HG03039 (cell line): ENCODE measurements at regions not wholly inside any gene's neighbourhood (a gene's known extent, or its start where the extent isn't known, plus 50 kb on each side); places are given as distances from the start of the nearest gene placed in this dataset.
A peak's percentile ranks its signal among the peaks of the same experiment; 100 is the strongest.

Experiments used
- ATAC-seq: cut with Tn5 transposase; IDR thresholded peaks from one replicate; pipeline ENCODE4 v1.9.1; 2021; ENCODE audit warnings: mild to moderate bottlenecking, moderate library complexity; ENCODE audit not compliant: unreplicated experiment

DNA sequence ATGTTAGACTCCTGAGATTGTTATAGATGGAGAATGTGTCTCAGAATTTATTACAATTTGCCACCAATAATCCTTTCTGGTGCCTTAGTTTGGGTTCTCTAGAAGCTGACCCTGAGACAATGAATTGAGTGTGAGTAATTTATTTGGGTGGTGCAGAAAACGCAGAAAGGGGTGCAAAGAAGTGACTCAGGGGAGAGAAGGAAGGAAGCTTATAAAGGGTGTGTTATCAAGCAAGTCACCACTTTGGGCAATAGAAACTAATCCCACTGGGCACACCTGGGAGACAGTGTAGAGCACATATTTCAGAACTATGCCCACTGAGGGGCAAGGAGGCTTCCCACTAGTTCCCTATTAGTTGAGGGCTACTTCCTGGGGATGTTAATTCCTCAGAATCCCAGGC lies 320.6 kb downstream of the MID1IP1 start:
- no peak for ATAC-seq

DNA sequence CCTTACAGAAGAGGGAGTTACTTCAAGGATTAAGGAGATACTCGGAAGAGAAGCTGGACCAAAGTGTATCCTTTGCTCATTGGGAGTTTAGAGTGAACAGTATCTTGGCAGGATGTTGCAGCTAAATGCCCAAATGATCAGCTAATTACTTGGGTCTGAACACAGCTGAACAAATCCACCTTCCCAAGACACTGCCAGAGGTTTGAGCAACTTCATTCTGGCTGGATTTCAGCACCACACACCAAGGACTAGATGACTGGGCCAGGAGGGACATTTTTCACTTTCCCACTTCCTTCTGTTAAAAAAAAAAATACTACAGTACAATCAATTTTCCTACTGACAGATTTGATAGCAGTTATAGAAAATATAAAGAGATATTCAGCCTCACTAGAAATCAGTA lies 324.6 kb downstream of the MID1IP1 start:
- ATAC-seq: no peak

DNA sequence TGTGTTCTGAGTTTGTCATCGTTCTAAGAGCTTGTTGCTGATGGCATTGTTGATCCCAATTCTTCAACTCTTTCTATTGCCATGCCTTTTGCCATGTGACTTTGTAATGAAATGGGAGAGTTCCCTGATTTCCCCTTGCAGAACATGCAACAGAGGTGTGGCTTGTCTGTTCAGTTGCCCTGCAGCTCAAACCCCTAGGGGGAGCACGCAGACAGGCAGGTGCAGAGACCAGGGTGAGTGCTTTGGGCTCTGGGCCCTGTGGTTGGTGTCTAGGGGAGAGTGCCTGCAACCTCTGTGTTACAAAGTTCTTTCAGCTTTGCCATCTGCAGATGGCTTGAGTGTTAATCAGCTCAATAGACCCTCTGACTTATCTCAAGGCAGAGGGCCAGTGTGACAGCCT lies 332.7 kb downstream of the MID1IP1 start:
- ATAC-seq: no peak

DNA sequence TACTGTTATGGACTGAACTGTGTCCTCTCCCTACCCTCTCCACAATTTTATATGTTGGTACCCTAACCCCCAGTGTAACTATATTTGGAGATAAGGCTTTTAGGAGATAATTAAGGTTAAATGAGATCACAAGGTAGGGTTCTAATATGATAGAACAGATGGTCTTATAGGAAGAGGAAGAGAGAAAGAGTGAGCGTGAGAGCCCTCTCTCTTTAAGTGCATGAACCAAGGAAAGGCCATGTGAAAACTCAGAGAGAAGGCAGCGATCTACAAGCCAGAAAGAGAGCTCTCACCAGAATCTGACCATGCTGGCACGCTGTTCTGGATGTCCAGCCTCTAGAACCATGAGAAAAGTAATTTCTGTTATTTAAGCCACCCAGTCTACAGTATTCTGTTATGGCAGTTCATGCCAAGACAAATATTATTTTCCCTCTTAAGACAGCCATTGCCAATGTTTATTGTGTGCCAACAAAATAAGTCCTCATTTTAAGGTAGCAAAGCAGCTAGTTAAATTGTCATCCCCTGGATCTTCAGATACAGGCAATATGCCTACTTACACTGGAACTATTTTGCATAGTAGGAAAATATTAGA lies 336.2 kb downstream of the MID1IP1 start:
- no peak for ATAC-seq

DNA sequence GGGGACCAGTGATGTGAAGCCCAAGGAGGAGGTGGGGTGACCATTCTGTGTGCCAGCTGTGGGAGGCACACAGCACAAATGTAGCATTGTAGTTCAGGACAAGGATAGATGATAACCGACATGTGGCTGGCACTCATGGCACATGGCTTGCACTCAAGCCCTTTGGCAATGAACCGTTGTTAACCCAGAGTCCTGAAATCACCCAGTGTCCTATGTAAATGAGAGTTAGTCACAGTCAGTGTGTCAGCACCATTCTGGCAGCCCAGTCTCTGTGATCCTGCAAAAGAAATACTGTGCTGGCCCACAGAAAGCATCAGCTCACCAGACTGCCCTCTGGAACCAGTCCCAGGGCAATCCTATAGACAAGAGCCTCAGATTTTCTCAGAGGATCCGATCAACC lies 339.3 kb downstream of the MID1IP1 start:
- no peak for ATAC-seq

DNA sequence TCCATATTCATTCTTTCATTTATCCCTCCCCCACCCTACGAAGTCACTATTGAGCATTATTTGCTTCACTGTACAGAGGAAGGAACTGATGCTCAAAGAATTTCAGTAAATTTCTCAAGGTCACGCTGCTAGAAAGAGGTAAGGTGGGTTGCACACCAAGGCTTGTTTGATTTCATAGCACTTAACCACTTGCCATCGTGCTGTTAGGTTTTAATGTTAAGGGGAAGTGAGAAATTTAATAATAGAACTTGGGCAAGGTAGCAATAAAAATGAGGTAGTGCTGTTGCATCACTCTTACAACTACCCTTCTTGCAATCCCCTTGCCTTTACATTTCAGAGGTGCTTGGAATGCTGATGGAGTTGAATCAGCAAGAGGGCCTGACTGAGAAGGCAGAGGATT lies 343.1 kb downstream of the MID1IP1 start:
- peak; percentile 41 for ATAC-seq

DNA sequence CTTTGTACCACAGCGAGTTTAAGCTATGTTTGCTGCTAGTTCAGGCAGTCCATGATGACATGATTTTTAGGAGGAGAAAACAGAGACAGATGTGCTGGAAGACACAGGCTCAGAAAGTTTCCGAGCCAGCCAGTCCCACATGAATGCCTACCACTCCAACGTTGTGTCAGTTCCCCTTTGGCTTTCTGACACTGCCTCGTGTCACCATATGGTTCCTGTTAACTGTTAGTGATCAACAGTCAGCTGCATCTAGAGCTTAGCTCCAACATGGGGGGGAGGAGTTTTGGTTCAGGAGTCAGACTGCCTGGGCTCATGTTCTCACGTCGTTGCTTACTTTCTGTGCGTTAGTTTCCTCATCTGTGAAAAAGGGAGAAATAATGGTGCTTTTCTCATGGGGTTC lies 343.7 kb downstream of the MID1IP1 start:
- ATAC-seq: no peak

DNA sequence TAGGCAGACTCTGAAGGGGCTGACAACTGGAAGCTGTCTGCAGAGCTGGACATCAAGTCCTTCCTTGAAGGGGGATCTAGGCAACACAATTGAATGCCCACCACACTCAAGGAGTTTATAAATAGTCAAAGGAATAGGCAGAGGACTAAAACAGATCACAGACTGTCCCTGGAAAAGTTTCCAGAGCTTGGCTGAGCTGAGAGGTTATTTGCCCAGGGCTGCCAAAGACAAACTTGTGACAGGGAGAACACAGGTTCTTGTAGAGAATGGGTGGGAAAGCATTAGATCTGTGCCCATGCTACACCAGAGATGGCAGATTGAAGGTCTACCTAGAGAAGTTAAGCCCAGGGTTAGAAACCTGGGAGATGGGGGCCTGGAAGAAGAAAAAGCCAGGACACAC lies 344.6 kb downstream of the MID1IP1 start:
- no peak for ATAC-seq

DNA sequence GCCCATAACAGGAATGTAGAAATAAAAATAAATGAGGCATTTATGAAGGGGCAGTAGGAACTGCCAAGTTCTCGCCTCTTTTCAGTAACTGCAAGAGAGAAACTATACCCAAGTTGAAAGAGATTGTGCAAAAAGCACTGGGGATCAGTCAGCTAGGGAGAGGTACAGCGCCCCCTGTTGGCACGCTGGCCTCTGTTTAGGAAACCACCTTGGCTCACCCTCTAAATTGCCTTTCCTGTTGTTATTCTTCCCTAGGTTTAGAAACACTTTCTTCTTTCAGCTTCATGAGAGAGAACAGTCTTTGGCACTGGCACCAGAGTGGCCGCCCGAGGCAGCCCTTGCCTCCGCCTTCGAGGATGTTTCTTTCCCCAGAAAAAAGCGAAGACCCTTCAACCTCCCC lies 348.5 kb downstream of the MID1IP1 start:
- ATAC-seq: no peak

DNA sequence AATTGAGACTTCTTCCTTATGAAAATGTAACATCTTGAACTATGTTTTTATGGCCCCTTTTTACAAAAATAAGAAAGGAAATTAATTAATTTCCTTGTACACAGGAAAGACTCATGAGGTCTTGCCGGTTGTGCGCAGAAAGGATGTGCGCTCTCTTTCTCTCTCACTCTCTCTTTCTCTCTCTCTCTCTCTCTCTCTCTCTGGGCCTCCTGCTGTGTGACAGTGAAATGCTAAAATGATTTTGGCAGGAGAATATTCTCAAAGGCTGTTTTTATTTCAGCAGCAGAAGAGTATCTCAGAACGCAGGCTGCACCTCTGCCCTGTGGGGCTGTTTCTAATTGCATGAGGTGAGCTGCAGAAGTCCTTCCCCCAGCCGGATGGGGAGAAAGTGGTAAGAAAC lies 349.0 kb downstream of the MID1IP1 start:
- no peak for ATAC-seq

DNA sequence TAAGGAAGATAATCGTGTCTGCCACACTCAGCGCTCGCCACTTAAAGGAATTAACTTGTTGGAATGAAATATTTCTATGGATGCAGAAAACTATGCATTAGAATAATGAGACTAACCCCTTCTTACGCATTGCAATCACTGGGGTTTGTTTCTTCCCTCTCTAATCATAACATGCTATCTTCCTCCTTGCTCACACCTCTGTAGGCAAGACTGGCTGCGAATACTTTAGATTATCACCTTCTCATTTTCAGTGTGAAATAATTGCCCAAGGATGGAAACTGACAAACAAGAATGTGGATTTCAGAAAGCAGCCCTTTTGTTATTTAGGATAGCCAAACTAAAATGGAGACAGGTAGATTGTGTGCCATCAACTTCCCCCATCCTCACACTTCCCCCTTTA lies 349.4 kb downstream of the MID1IP1 start:
- no peak for ATAC-seq

DNA sequence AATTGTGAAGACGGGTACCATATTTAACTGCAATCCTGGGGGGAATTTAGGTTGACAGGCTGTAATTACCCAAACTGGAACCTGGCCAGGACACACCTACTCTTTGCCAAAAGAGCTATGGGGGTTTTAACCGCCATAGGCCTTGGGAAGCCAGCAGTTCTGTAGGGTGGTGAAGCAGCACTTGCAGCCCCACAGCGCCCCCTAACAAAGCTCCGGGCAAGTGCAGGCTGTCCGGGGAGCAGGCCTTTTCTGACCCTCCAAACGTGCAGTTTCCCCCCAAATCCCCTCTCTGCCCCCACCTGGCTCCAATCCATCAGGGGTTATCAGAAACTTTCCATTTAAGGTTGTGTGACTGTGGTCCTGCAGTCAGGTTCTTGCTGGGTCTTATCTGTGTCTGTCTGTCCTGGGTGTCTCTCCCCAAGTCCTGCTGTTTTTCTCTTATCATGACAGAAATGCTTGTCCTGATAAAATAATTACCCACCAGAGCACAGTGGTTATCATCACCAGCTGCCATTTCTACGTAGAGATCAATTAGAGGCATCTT lies 350.9 kb downstream of the MID1IP1 start:
- no peak for ATAC-seq

DNA sequence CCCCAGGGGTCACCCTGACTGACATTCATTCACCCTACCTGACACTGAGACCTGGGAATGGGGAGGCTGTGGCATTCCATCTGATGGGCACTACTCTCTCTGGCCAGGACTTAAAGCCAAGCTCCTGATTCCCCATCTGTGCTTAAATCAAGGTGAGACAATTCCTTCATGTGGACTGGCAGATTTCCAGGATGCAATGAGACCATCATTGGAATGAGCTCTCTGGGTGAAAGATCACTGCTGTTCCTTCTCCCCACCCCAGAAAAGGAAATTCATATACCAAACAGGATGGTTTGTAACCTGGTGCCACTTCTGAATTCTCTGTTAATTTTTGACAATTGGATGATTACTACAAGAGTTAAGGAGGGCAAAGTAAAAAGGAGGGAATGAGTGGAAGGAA lies 354.8 kb downstream of the MID1IP1 start:
- no peak for ATAC-seq

DNA sequence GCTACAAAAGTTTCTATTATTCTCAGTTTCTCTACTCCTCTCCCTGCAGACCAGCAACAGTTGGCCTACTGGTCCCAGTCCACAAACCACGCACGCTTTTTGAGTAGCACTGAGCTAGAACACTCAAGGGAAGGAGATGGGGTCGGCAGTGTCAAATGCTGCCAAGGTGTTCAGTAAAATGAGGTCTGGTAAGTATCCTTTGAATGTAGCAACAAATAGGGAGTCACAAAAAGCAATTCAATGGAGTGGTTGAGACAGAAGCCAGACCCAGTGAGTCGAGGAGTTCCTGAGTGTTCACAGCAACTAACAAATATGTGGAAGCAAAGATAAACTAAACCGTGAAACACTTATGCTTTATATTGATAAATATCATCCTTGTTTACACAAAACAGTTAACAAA lies 355.7 kb downstream of the MID1IP1 start:
- ATAC-seq: no peak

DNA sequence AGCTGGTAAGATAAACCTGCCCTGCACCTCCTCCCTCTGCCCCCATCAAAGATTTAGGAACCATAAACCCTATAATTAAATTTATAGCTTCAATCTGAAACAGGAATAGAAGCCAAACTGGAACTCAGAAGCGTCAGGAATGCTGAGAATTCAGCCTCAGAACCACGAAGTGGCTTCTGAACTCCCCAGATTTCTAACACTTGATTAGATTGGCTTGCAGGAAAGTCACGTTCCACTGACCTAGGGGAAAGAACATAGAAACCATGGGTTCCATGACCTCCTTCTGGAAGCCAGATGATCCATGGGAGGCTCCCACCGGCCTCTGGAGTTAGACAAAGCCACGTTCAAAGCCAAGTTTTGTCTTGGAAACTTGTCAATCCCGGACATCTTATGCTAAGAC lies 356.5 kb downstream of the MID1IP1 start:
- no peak for ATAC-seq

DNA sequence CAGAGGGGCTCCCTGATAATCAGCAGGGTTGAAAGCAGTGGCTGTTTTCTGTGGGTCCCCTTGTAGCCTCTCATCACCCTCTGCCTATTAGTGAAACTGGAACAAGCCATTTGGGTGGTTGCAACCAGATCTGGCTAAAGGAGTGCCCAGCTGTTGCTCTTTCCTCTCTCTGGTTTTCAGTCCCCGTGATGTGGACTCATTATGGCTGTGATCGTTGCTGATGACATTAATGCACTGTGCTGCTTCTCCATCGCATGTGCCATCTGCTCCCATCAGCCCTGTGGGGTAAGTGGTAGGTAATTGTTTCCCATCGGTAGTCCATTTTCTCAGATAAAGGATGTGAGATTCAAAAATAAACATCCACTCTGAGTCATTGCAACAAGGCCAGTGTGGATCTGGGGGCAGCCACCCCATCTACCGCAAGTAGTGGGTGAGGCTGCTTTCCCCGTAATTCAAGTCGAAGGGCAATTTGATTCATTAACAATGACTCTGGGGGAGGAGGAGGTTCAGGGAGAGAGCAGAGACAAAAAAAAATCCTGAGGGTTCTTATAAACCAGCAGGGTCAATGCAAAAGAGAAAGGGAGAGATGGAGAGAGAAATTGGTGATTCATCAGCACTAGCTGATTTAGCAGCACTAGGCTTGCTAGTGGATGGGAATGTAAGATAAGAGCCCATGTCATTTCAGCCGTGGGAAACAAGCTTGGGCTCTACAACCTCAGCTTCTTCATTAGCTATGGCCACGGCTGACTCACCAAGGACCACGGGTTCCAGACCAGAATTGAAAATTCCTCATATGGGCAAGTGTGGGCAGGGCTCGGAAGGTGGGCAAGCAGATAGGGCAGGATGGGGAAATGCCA lies 357.8 kb downstream of the MID1IP1 start:
- no peak for ATAC-seq

DNA sequence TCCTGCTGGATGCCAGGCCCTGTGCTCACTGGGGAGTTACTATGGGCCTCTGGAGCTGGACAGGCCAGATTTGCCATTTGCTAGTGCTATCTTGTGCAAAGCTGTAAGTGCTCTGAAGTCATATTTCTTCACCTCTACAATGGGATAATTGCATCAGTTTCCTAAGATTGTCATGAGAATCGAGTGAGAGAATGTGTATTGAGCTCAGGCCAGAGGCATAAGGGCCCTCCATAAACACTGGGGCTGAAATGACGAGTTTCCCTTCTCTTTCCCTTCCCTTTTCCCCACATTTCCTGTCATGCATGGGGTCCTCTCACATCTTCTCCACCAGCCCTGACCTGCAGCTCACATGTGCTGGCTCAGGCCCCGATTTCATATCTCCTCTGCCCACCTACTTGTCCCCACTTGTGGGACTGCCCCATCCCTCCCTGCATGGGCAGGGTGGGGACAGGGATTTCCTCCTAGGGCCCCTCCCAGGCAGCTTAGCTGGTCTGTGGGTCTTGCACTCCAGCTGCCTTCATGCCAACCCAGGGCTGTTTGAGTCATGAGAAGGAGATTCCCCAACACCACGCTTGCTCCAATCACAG lies 358.8 kb downstream of the MID1IP1 start:
- ATAC-seq: no peak

DNA sequence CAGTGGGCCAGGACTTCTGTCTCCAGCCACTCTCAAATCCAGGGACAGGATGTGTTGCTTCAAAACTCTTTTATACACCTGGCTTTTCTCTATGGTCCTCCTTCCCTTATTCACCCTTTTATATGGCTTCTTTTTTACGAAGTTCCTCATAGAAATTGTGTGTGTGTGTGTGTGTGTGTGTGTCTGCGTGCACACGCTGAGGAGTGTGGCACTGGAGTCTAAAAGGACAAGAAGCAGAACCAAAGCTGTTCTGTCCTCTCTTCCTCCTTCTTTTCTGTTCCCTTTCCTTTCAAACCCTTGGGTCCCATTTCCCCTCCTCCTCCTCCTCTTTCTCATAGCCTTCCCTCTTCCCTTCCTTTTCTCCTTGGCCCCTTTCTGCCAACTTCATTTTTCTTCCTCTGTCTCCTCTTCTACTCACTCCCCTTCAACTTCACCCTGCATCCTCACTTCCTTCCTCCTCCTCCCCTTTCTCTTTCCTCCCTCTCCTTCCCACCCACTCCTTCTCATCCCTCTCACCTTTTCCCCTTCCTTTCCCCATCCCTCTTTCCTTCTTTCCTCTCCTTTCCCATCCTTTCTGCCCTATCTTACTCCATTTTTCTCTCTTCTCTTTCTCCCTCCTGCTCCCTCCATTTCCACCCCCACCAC lies 360.5 kb downstream of the MID1IP1 start:
- no peak for ATAC-seq

DNA sequence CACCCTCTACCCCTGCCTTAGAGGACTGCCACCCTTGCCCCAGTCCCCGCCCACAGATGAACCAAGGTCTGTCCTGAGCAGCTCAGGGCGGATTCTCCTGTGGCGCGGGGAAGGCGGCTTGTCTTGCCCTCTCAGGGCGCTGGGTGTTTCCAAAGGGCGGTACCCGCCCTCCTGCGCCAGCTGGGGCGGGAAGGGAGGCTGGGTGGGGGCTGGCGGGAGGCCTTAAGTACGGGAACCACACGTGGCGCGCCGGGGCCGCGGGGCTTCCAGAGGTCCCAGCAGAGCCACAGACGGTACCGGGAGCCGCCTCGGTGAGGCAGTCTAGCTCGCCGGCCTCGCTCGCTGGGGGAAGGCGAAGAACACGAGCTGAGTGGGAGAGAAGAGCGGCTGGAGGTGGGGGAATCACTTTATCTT lies 361.1 kb downstream of the MID1IP1 start:
- ATAC-seq: no peak

DNA sequence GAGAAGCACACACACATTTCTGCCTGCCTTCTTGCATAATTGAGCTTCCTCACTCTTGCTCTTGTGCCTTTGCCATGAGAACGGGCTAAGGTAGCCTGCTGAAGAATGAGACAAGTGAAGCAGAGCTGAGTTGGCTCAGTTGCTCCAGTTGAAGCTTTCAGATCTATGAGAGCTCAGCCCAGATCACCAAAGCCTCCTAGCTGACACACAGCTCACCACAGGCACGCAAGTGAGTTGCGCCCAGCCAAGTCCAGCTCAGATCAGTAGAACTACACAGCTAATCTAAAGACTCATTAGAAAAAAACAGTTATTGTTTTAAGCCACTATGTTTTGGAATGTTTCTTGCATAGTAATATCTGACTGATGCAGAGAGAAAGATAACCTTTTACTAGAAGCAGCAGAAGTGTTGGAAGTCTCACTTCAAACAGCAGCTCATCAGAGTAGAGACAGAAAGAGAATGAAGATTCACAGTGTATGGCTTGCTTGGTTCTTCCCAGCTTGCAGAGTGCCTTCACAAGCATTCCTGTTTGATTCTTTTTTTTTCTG lies 362.4 kb downstream of the MID1IP1 start:
- no peak for ATAC-seq

DNA sequence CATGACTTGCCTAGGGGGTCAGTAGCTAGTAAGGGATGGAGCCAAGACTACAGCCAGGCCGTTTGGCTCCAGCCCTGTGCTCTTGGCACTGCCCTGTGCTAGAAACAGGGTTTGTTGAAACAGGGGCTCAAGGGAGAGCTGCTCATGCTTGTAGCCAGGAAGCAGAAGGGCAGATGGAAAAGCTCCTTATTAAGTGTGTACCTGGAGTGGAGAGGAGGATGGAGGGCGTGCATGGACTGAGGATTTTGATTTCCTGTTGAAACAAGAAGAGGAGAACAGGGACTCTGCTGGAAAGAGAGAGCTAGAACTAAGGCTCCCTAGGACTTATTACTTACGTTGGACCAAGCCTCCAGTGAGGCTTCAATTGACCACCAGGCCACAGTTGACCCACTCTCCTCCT lies 363.0 kb downstream of the MID1IP1 start:
- ATAC-seq: no peak
